SKM-1 (cell line): ENCODE measurements at regions not wholly inside any gene's neighbourhood (a gene's known extent, or its start where the extent isn't known, plus 50 kb on each side); places are given as distances from the start of the nearest gene placed in this dataset.
"Not testable (repeated sequence)": the region's sequence is repeated elsewhere in the genome, so short reads cannot be mapped to it uniquely, and the experiment has no call there.

Source experiments
- DNase-seq: peaks from one replicate; lab custom pipeline; 2025; ENCODE audit not compliant: unreplicated experiment; lab: John Stamatoyannopoulos, UW

DNA sequence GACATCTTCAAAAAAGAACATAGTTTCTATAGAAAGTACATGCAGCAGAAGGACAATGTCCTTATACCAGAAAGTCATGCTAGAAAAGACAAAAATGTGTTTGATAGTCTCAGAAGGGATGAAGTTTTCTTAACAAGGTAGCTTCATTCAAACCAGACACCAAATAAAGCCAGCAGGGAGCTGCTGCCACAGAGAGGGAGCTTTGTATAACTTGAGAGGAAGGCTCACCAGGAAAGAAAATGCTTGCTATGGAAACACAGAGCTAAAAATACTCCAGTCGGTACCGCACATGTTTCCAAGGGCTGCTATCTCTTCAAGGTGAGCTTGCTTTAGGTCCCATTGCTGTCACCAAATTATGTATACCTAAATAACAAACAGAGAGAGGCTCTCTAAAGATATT, 1074.8 kb upstream of the ALCAM start:
- DNase-seq, result no peak

DNA sequence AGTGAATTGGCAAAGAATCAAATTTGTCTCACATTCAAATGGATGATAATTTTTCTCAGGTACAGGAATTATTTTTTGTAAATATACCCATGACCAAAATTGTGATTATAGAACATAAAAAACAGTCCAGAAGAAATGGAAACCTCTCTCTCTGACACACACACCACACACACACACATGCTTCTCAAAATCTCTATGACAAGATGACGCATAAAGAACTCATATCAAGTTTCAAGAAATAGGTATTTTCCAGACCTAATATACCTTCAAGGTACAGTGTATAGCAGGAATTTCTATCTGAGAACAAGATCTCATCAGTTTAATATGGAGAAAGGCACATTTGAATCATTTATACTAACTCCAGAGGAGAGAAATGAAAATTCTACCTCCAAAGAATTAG, 1069.1 kb upstream of the ALCAM start:
- no peak for DNase-seq

DNA sequence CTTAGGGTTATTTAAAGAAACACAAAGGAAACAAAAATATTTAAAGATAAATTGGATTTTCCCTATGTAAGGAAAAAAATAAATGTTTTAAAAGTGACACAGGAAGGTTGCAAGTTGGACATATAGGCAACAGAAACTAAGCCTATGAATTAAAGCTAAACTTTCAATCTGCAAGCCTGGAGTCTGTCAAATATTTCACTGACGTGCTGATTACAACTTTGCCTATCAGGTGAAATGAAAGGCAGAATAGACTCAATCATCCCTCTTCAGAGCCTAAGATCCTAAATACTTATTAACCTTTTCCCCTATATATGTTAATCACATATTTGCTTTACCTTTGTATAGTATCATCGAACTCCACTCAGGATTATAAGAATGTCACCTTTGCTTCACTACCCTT, 1068.0 kb upstream of the ALCAM start:
- DNase-seq, result no peak

DNA sequence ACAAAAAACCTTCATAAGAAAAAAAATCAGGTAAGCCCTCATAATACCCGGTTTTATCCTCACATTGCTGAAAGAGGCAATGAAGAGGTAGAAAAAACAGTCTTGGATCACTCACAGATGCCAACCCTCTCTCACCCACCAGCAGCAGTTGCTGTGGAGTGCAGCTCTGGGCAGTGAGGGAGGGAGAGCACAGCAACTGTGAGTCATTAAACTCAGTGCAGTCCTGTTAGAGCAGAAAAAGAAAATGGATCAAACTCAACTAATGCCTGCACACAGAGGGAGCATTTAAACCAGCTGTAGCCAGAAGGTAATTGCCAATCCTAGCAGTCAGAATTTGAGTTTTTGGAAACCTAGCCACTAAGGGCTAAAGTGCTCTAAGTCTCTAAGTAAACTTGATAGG, 1050.6 kb upstream of the ALCAM start:
- DNase-seq, result no peak

DNA sequence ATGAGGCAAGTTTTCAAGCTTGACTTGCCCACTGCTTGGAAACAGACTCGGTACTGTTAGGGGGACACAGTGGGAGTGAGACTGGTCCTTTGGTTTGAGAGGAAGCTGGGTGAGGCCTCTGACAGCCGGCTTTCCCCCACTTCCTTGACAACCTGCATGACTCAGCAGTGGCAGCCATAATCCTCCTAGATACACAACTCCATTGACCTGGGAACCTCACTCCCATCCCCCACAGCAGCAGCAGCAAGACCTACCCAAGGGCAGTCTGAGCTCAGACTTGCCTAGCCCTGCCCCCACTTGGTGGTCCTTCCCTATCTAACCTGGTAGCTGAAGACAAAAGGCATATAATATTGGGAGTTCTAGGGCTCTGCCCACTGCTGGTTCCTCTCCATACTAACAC, 1043.5 kb upstream of the ALCAM start:
- no peak for DNase-seq

DNA sequence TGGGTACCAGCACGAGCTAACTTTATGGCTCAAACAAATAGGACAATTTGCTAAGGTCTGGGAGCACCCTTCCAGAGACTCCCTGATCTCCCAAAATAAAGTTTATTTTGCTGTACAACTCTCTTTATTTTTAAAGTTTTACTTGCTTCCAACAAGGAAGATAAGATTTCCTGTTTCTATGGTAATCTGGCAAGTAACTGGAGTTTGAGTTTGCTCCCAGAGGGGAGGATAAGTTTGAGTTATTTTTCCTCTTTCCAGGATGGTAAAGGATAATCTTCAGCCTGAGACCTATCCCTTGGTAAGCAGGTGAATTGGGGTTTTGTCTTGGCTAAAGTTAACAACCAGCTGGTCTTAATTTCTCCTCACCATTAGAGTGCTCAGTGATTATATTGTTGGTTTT, 1019.4 kb upstream of the ALCAM start:
- DNase-seq, result no peak

DNA sequence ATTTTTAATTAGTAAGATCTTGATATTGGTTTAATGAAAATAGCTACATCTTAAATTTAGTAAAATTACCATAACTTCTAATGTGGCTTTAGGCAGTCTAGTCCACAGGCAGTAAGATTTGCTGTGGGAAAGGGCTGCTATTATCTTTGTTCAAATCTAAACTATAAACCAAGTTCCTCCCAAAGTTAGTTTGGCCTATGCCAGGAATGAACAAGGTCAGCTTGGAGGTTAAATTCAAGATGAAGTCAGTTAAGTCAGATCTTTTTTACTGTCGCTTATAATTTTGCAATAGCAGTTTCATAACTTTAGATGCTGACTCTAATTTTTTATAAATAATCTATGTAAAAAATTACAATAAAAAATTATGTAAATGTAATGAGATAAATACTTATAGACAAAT, 1016.9 kb upstream of the ALCAM start:
- DNase-seq, result no peak

DNA sequence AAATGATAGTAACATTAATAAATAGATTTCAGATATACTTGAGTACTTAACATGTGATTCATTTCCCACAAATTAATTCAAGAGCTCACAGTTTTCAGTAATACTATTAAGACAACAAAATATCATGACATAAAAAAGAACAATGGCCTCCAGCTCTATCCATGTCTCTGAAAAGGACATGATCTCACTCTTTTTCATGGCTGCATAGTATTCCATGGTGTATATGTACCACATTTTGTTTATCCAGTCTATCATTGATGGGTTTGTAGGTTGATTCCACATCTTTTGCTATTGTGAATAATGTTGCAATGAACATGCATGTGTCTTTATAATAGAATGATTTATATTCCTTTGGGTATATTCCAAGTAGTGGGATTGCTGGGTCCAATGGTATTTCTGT, 1012.8 kb upstream of the ALCAM start:
- no peak for DNase-seq

DNA sequence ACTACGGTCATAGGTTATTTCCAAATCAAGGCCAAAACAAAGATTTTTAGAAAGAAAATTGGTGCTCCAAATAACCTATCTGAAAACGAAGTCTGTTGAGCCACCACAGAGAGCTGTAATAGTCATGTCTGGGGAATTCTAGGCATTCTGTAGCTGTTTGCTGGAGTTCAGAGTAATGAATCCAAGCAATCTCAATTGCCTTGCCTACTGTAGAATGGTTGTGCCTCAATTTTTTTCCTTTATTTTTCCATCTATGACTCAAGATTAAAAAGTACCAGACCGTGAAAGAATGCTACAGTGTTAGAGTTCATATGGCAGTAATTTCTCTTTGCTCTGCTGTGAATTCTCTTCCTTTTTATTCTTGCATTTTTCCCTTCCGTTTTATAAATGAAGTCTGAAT, 1007.2 kb upstream of the ALCAM start:
- no peak for DNase-seq

DNA sequence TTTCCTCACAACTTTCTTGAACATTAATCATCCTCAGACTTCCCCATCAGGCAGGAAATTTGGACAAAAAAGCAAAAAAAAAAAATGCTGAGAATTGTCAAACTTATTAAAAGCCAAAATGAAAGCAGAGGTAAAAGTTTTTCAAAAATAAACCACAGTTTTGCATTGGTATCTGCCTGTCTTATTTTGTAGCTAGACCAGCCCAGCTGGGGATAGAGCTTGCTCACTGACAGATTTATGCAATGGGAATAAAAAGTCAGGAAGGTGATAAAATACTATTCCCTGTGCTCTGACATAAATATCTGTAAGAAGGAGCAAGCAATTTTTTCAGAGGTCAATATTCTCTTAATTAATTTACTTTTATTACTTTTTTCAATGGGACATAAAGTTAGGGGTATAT, 1006.7 kb upstream of the ALCAM start:
- DNase-seq, result no peak

DNA sequence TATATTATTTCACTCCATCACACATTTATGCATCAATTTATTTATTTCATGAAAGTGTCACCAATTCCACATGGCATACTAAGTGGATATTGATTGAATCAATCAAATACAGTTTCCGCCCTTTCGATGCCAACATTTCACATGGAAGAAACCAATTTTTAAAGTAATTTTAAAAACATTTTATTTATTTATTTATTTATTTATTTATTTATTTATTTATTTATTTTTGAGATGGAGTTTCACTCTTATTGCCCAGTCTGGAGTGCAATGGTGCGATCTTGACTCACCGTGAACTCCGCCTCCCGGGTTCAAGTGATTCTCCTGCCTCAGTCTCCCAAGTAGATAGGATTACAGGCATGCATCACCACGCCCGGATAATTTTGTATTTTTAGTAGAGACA, 1005.0 kb upstream of the ALCAM start:
- not testable (repeated sequence) for DNase-seq

DNA sequence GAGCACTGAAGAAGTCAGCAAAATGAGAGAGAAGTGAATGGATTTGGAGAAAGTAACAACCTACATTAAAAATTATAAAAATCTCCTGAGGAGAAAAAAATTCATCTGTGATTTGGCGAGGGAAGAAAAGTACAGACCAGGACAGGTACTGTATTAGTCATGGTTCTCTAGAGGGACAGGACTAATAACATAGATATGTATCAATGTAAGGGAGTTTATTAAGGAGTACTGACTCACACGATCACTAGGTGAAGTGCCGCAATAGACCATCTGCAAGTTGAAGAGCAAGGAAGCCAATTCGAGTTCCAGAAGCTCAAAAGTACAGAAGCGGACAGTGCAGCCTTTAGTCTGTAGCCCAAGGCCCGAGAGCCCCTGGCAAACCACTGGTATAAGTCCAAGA, 1004.4 kb upstream of the ALCAM start:
- no peak for DNase-seq

DNA sequence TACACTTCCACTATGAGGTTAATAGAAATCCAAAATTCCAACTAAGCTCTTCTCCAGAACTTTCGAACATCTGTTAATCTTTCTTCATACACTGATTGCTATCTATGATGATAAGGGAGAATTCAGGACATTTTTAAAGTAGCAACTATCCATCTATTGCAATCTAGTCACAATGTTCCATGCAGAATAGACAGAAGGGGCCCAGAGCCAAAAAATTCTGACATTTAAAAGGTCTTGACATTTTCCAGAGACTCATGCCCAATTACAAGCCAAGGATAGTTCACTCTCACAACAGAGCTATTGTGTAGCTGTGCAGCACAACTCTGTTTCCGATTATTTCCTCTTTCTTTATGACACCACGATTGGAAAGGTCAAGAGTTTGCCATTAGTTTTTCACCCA, 999.7 kb upstream of the ALCAM start:
- no peak for DNase-seq

DNA sequence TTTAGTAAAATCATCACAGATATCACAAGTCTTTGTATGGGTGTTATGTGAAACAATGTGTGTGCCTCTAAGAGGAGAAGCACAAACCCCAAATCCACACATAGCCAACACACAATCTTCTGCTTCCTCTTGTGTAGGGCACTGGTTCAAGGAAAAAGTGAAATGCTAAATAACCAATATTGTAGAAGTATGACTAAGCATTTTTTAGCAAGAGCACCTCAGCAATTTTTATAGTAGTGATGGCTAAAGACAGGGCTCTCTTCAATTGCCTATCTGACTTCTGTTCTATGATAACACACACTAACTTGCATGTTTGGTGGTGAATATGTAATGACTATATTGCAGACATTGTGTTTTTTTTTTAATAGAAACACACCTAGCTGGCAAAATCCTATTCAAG, 997.9 kb upstream of the ALCAM start:
- DNase-seq, result no peak

DNA sequence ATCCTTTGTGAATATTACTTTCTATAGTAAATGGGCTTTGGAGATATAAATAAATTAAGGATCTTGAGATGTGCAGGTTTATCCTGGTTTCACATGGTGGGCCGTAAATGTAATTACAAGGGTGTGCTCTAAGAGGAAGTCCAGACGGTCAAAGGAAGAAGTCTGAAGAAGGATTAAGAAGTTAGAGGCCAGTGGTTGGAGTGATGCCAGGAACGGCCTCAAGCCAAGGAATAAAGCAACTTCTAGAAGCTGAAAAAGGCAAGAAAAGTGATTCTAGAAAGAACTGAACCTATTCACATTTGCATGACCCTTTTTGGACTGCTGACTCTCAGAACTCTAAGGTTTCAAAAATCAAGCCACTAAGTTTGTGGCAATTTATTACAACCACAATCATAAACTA, 981.3 kb upstream of the ALCAM start:
- DNase-seq, result peak; percentile 3

DNA sequence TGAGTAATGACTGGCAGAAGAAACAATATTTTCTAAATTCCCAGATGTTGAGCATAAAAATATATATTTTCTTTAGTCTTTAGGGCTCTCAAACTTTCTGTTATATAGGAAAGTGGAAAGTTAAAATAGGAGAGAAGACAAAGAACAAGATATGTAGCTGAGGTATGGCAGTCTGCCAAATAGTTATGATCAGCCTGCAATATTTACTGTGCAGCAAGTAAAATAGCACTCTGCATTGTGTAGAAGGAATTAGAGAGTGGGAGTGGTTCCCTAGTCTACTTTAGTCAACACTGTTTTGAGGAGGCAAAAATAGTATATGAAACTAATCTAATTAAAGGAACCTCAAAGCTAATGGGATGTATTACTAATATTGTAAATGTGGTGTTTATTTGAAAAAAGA, 978.1 kb upstream of the ALCAM start:
- DNase-seq, result no peak

DNA sequence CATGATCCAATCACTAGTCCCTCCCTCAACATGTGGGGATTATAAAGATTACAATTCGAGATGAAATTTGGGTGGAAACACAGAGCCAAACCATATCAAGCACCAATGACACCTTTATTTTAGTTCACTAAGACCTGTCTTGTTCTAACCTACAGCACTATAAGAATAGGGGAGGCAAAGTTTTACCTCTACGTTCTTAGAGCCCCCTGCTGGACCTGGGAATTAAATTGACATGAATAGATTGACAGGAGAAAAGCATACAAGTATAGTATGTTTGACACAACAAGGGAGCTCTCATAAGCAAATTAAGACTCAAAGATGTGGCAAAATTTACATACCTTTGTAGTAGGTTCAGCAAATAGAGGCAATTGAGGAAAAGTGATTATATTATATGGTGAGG, 974.4 kb upstream of the ALCAM start:
- no peak for DNase-seq

DNA sequence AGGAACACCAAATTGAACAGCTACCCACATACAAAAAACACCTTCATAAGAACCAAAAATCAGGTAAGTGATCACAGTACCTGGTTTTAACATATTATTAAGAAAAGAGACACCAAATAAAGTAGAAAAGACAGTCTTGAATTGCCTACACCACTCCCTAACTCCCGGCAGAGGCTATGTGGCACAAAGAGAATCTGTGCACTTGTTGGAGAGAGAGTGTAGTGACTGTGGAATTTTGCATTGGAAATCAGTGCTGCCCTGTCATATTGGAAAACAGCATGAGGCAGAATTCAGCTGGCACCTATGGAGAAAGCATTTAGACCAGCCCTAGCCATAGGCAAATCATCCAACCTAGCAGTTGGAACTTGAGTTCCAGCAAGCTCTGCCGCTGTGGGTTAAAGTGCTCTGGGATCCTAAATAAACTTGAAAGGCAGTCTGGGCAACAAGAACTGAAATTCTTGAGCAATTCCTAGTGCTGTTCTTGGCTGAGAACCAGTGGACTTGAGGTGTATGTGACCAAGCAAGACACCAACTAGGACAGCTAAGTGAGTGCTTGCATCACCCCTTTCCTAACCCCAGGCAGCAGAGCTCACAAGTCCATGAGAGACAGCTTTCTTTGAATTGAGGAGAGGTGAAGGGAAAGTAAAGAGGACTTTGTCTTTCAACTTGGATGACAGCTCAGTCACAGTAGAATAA, 969.6 kb upstream of the ALCAM start:
- no peak for DNase-seq

DNA sequence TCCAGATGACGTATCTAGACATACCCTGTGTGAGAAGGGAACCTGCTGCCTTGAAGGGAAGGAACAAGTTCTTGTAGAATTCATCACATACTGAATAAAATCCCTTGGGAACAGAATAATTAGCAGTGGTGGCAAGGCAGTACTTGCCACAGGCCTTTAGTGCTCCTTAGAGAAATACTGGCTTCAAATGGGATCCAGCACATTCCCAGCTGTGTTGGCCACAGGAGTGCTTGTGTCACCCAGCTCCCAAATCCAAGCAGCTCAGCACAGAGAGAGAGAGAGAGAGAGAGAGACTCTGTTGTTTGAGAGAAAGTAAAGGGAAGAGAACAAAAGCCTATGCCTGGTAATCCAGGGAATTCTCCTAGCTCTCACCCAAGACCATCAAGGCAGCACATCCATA, 969.0 kb upstream of the ALCAM start:
- DNase-seq, result no peak

DNA sequence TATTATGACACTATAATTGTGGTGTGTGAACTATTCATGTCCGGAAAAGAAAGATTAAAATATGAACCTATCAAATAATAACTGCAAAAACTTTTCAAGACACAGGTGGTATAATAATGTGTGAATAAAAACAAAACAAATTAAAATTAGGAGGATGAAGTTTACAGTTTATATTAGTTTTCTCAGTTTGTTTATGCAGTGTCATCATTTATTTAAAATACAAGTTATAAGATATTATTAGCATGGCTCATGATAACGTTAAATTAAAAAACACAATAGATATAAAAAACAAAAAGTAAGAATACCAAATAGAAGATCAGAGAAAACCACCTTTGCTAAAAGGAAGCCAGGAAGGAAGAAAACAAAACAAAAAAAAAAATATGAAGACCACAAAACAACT, 963.8 kb upstream of the ALCAM start:
- DNase-seq, result no peak

DNA sequence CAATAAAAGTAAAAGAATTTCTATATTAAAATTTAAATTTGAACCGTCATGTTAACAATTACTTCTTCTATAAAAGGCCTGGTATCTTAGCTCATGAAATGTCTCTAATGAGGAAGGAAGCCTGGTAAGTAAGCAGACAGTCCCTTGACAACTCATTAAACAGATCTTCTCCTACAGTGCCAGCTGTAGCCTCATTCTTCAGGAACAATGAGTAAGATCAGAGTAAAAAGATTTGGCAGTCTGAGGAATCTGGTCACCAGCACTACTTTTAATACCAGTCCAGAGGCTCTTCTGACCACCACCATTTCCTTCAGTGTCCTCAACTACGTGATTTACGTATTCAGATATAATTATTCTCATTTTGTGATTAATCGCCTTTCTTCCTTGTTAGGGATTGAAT, 955.0 kb upstream of the ALCAM start:
- DNase-seq, result no peak

DNA sequence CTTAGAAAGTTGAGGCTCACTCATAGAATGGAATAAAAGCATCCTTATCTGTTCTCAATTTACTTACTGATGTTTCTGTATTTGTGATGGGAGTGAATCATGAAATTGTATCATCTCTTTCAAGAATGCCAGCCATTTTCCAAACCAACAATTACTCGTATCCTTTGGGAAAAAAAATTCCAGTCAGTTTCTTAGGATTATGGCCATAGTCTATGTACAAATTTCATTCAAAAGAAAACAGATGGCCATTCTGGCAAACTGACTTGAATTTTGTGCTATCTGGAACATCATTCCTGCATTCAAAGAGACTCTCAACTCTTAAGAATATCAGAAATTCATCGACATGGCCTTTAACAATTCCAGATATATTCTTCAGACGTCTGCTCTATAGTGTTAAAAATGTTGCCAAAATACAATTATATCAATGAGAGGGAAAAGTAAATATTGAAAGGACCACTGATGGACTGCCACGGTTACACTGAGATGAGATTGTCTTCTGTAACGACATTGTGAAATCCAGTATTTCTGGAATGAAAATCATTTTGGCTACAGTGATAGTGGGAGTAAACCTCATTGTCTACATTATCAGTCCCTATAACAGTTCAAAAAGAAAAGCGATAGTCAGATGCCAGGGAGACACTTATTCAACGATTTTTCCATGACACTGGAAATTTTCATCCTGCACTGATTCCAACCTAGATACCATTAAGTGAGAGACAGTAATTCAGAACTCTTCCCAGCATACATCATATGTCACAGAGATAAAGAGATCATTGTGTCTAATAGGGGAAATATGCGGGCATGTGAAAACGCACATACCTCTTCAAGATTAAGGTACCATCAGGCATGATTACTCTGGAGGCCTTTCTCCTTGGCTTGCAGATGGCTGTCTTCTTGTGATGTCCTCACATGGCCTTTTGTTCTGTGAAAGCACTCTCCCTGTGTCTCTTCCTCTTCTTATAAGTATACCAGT, 953.8 kb upstream of the ALCAM start:
- no peak for DNase-seq
